NCI-H1436 (cell line): ENCODE measurements at regions not wholly inside any gene's neighbourhood (a gene's known extent, or its start where the extent isn't known, plus 50 kb on each side); places are given as distances from the start of the nearest gene placed in this dataset.
"Not testable (repeated sequence)": the region's sequence is repeated elsewhere in the genome, so short reads cannot be mapped to it uniquely, and the experiment has no call there.

Experiments used
- DNase-seq: peaks from one replicate; lab custom pipeline; 2025; lab: John Stamatoyannopoulos, UW

- no peak for DNase-seq
These were observed 130.6 kb upstream of the FHIT start for GRCh38 chr3:61381745-61382392.

GRCh38 chr3:61387817-61388216 is 136.6 kb upstream of the FHIT start:
- no peak for DNase-seq

- not testable (repeated sequence) for DNase-seq
These were observed 142.3 kb upstream of the FHIT start for GRCh38 chr3:61393480-61393947.

- DNase-seq, result no peak
These were observed 150.1 kb upstream of the FHIT start for GRCh38 chr3:61401359-61401758.

GRCh38 chr3:61407397-61407796 is 154.0 kb upstream of the PTPRG start:
- no peak for DNase-seq

GRCh38 chr3:61409638-61410037 is 151.7 kb upstream of the PTPRG start:
- no peak for DNase-seq

GRCh38 chr3:61410358-61410757 is 151.0 kb upstream of the PTPRG start:
- DNase-seq, result not testable (repeated sequence)

GRCh38 chr3:61411009-61411662 is 150.2 kb upstream of the PTPRG start:
- DNase-seq, result no peak

- no peak for DNase-seq
These were observed 146.9 kb upstream of the PTPRG start for GRCh38 chr3:61414456-61414855.

- no peak for DNase-seq
These were observed 146.2 kb upstream of the PTPRG start for GRCh38 chr3:61415201-61415600.

- no peak for DNase-seq
These were observed 144.8 kb upstream of the PTPRG start for GRCh38 chr3:61416618-61417017.

GRCh38 chr3:61417352-61417751 is 144.0 kb upstream of the PTPRG start:
- DNase-seq, result no peak

- DNase-seq, result no peak
These were observed 141.1 kb upstream of the PTPRG start for GRCh38 chr3:61420136-61420759.

GRCh38 chr3:61422945-61423673 is 138.3 kb upstream of the PTPRG start:
- no peak for DNase-seq

GRCh38 chr3:61425356-61425755 is 136.0 kb upstream of the PTPRG start:
- DNase-seq, result no peak

- no peak for DNase-seq
These were observed 132.3 kb upstream of the PTPRG start for GRCh38 chr3:61429106-61429505.

- DNase-seq, result not testable (repeated sequence)
These were observed 126.5 kb upstream of the PTPRG start for GRCh38 chr3:61434901-61435300.

- not testable (repeated sequence) for DNase-seq
These were observed 126.0 kb upstream of the PTPRG start for GRCh38 chr3:61435361-61435760.

GRCh38 chr3:61438253-61439121 is 122.9 kb upstream of the PTPRG start:
- no peak for DNase-seq

- no peak for DNase-seq
These were observed 122.3 kb upstream of the PTPRG start for GRCh38 chr3:61439122-61439458.

- no peak for DNase-seq
These were observed 118.7 kb upstream of the PTPRG start for GRCh38 chr3:61442696-61443095.

GRCh38 chr3:61443886-61444285 is 117.5 kb upstream of the PTPRG start:
- DNase-seq, result no peak
